Brain pericyte (primary cell): ENCODE measurements at regions not wholly inside any gene's neighbourhood (a gene's known extent, or its start where the extent isn't known, plus 50 kb on each side); places are given as distances from the start of the nearest gene placed in this dataset.
"Not testable (repeated sequence)": the region's sequence is repeated elsewhere in the genome, so short reads cannot be mapped to it uniquely, and the experiment has no call there.

Source experiments
- DNase-seq: peaks from one replicate; pipeline ENCODE4 v3.0.0-alpha.2; 2012; ENCODE audit warnings: low read depth, low spot score

DNA sequence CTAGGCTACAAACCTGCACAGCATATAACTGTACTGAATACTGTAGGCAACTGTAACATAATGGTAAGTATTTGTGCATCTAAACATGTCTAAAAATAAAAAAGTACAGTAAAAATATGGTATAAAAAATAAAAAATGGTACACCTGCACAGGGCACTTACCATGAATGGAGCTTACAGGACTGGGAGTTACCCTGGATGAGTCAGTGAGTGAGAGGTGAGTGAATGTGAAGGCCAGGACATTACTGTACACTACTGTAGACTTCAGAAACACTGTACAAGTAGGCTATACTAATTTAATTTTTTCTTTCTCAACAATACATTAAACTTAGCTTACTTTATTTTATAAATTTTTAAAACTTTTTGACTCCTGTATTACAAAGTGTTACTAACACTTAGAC is 265.3 kb downstream of the KLF13 start:
- DNase-seq, result no peak

DNA sequence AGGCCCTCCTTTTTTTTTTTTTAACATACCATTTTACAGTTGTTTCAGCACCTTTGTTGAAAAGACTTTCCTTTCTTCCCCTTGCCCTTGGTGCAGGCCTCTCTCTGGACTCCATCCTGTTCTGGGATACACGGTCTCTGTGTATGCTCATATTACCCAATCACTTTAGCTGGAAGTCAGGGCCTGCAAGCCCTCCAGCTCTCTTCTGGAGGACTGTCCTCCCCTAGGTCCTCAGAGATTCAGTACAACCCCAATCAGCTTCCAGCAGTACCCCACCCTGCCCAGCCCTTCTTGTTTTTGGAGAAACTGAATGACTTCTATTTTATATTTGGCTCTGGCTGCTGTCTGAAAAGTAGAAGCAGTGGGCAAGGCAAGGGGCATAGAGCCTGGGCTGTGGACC is 270.8 kb downstream of the KLF13 start:
- no peak for DNase-seq

DNA sequence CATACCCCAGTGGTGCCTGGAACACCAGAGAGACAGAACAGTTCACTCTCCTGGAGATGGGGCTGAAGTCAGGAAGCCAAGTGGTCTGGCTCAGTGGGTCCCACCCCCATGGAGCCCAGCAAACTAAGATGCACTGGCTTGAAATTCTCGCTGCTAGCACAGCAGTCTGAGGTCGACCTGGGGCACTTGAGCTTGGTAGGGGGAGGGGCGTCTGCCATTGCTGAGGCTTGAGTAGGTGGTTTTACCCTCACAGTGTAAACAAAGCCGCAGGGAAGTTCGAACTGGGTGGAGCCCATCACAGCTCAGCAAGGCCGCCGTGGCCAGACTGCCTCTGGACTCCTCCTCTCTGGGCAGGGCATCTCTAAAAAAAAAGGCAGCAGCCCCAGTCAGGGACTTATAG is 272.0 kb downstream of the KLF13 start:
- DNase-seq, result no peak

DNA sequence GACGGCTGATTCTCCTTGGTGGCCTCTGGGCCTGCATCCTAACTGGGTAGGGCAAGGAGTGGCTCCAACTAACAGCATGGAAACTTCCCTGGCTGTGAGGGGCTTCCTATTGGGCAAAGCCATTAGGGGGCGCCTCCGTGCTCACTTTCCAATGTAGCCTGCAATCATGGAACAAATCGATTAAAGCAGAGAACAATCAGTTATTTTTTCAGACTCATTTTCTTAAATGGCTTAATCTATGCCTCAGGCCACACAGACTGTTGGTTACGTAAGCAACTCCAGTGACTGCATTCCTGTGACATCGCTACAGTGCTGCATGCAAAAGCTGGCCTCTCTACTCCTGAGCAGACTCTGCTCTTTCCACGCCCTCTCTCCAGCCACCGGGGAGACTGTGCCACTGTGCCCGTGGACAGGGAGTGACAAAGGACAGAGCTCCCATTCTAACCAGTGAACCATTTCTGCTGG is 278.9 kb downstream of the KLF13 start:
- no peak for DNase-seq

DNA sequence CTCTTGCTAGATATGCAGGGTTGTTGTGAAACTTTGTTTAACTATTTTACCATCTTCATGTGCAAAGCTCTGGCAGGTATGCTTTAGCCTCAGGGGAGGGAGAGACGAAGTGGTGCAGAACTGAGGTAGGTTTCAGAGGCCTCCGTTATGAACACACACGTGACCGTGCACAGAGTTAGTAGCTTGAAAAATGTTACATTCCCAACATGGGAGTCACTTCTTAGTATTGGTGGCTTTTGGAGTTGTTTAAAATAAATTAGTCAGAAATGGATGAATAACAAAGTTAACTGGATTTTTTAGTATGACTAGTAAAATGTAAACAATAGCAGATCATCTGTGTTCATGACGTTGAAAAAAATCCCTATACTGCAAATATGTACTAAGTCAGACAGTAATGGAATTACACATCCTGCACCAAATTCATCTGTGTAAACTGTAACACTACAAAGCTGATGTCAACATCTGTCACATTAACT is 279.6 kb downstream of the KLF13 start:
- DNase-seq, result no peak

DNA sequence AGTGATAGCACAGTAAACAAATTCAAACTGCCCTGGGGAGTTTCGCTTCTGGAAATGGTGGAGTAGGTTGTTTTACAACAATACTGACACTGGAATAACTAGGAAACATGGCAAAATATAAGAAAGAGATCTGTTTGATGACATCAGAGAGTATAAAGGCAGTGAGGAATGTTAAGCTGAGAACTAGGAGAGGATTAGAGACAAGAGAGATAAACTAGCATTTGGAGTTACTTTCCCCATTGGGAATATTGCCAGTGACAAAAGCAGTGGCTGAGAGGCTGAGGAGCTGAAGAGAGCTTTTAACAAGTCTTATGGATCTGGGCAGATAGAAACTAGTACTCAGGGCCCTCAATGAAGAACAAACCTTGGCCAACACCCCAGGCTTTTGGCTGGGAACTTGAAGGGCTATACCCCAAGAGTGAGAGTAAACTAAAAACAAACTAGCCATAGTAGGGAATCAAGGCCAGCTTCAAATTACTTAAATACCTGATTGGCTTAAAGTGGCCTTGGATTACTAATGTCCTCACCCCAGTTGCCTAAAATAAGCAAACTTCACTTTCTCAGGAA is 280.4 kb downstream of the KLF13 start:
- DNase-seq, result no peak

- no peak for DNase-seq
These were observed 281.0 kb downstream of the KLF13 start for GRCh38 chr15:31607656-31608055.

DNA sequence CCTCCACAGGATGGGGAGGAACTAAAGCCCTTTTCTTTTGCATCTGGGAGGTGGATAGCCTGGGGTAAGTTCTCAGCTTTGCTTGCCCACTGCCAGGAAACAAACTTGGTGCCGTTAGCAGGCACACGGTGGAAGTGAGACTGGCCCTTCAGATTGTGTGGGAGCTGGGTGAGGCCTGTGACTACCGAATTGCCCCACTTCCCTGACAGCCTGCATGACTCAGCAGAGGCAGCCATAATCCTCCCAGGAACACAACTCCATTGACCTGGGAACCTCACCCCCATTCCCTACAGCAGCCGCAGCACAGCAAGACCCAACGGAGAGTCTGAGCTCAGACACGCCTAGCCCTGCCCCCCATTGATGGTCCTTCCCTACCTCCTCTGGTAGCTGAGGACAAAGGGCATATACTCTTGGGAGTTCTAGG is 282.6 kb downstream of the KLF13 start:
- DNase-seq, result no peak

GRCh38 chr15:31609906-31610305 is 283.3 kb downstream of the KLF13 start:
- DNase-seq, result no peak

DNA sequence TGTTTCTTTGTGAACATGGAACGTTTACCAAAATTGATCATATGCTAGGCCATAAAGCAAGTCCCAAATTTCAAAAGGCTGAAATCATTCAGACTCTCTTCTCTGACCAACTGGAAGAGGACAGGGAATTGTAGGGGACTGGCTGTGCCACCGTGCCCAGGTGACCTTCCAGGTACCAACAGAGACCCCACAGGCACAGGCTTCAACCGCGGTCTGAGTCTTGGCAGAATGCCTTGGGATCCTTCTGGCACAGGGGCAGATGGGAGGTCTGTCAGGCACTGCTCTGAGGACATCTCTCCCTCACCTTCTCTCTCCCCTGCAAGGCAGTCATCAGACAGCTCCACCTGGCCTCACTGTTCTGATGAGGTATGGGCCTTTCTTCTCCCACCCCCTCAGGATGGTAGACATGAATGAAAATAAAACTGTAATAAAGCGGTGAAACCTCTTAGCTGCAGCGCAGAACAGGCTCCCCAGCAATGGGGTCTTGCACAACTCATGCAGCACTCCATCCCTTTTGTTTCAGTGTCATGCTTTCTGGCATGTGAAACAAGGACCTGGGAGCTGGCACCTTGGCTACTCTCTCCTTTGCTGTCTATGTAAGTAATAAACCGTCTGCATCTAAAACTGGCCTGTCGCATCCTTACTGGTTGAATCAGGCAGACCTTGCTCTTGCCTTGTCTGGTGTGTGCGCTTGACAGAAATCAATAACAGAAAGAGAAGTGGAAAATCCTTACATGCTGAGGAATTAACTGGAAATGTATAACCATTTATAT is 289.2 kb downstream of the KLF13 start:
- no peak for DNase-seq

DNA sequence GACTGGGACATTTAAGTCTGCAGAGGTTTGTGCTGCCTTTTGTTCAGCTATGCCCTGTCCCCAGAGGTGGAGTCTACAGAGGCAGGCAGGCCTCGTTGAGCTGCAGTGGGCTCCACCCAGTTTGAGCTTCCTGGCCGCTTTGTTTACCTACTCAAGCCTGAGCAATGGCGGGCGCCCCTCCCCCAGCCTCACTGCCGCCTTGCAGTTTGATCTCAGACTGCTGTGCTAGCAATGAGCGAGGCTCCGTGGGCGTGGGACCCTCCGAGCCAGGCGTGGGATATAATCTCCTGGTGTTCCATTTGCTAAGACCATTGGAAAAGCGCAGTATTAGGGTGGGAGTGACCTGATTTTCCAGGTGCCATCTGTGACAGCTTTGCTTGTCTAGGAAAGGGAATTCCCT is 296.7 kb downstream of the KLF13 start:
- not testable (repeated sequence) for DNase-seq

DNA sequence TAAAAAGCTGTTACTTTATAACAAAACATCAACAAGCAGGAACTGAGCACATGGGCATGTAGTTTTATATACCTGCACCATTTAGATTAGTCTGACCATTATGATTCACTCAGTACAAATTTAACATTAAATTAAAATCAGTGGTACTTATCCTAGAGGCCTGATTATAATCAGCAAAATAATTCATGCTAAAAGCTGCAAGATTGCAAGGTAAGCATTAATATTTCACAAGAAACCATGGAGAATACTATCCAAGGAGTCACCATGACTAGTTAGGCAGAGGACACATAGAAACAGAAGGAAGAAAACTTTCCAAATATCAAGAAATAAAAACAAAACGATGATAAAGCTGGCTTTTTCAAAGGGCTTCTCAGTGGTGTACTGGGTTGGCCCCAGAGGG is 297.5 kb downstream of the KLF13 start:
- DNase-seq, result not testable (repeated sequence)

DNA sequence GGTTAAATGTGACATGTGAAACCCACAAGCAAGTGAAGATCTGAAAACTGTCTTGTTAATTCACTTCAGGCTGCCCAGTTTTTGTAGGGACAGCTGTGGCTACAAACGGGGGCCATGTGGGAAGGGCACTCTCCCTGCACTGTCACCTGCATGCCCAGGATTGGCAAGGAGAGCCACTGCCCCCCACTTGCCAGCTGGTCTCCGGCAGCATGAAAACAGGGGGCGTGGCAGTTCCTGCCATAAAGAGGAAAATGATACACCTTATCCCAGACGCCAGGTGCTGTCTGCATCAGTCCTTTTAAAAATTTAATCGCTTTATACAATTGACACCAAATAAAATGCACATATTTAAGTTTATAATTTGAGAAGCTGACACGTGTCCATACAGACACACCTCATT is 309.1 kb downstream of the KLF13 start:
- DNase-seq, result not testable (repeated sequence)

DNA sequence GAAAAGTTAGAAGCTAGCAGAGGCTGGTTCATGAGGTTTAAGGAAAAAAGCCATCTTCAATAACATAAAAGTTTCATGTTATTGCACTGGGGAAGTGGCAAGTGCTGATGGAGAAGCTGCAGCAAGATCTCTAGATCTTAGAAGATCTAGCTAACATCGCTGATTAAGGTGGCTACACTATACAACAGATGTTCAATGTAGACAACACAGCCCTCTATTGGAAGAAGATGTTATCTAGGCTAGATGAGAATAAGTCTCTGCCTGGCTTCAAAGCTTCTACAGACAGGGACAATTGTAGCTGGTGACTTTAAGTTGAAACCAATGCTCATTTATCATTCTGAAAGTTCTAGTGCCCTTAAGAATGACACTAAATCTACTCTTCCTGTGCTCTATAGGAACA is 310.3 kb downstream of the KLF13 start:
- DNase-seq, result not testable (repeated sequence)

GRCh38 chr15:31643955-31644354 is 317.3 kb downstream of the KLF13 start:
- DNase-seq, result not testable (repeated sequence)

GRCh38 chr15:31644761-31645160 is 318.1 kb downstream of the KLF13 start:
- DNase-seq, result not testable (repeated sequence)

DNA sequence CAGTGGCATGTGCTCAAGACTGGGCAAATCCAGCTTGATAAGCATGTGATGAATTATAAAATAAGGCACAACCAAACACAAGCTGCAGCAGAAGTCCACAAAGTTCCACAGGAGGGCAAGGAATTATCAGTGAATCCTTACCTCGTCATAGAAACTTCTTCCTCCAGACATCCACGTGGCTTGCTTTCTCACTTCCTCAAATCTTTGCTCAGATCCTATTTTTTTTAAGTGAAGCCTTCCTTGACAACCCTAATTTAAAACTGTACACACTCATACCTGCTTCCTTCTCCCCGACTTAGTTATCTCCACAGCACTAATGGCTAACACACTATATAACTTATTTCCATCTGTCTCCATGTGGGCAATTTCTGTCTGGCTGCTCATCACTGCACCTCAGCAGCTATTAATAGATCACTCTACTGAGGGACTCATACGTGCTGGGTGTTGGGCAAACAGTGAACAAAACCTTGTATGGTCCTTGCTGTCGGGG is 320.7 kb downstream of the KLF13 start:
- DNase-seq, result not testable (repeated sequence)

DNA sequence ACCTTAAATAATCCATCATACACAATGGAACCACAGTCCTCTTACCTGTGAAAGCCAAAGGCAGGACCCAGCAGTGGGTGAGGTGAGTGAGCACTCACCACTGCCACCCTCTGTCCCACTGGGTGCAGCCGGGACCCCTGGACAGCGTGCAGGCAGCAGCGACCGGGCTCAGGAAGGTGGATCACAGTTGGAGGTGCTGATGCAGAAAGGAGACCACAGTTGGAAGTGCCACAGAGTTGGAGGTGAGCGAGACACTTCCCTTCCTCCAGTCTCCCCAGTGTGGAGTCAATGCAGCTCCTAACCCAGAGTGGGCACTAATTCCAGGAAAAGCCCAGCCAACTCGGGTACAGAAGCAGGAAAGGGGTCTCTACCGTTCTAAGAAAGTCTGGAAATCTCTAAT is 323.0 kb downstream of the KLF13 start:
- DNase-seq, result not testable (repeated sequence)

GRCh38 chr15:31650055-31650701 is 323.5 kb downstream of the KLF13 start:
- DNase-seq, result not testable (repeated sequence)

DNA sequence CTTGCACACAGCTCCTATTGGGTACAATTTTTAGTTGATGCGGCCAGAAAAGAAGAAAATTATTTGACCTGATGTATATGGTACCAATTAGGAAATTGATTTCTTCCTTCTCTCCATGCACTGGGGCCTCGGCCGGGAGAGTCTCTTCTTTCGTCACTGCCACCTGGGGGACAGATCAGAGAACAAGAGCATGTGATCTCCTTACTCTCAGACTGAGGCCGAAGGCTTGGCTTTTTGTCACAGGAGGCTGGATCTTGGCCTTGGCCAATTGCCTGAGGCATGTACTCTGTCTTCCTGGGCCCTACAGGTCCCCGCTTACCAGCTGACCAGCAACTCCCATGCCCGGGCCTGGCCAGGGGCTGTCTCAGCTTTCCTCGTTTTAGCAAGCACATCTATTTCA is 330.3 kb downstream of the KLF13 start:
- DNase-seq, result not testable (repeated sequence)

DNA sequence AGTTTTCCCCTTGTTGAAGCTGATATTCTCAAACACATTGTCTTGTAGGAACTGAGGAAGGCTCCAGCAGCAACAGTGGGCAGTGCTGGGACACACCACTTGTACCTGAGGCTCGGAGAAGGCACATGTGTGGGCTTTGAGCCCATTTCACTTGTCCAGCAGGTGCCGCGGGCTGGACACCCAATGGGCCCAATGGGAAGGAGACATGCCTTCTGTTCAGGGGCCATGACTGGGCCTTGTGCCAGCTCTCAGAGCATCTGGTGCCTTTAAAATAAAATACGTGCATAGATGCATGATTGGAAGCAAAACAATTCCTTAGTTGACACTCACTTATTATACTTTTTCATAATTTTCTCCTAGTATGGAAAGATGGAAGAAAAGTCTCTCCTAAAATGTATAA is 334.2 kb downstream of the KLF13 start:
- DNase-seq, result no peak

DNA sequence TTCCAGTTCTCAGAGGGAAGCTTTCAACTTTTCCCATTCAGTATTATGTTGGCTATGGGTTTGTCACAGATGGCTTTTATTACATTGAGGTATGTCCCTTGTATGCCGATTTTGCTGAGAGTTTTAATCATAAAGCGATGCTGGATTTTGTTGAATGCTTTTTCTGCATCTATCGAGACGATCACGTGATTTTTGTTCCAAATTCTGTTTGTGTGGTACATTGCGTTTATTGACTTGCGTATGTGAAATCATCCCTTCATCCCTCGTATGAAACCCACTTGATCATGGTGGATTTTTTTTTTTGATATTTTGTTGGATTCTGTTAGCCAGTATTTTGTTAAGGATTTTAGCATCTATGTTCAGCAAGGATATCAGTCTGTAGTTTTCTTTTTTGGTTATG is 339.1 kb downstream of the KLF13 start:
- DNase-seq, result not testable (repeated sequence)
